ENCODE measurements at regions not wholly inside any gene's neighbourhood (a gene's known extent, or its start where the extent isn't known, plus 50 kb on each side); places are given as distances from the start of the nearest gene placed in this dataset.

DNA sequence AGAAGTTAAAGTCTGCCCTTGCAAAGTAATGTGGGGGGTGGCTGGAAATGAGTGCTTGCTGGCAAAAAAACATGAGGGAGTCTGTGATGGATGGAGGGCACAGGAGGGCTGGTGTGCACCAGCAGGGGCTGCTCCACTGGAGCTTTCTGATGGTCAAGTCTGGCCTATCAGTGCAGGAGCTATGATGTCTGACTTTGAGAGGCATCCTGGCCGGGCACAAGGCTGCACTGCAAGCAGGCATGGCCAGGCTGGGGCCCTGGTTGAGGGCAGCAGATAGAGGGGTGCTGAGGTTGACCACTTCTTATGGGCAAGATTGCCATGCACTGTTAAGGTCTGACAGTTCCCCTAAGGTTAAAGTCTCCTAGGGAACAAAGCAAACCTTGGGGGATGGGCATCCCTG lies 1140.2 kb downstream of the FAM133A start:
- CTCF ChIA-PET (ENCODE audit: partially characterized antibody) = no interaction called here
- no peak overlapping the region for H3K4ac ChIP-seq (replicated peaks; ENCODE audit: insufficient read length, low read depth, low read length)

More for the DNA sequence above, 1140.2 kb downstream of the FAM133A start:
- H3K18ac ChIP-seq (ENCODE audit: extremely low read depth, low read length) = no peak overlapping the region
- H3K4me2 ChIP-seq (ENCODE audit: insufficient read depth in 1 of 2, low read depth in 2 of 2, low read length in 2 of 2) = no peak overlapping the region
- no peaks in the 10 kb centered on the region for H4K20me1 ChIP-seq (replicated peaks in 1 of 2; ENCODE audit: control insufficient read depth in 1 of 2, insufficient read depth in 2 of 2, low read length in 2 of 2)
- no peak overlapping the region for H3K27ac ChIP-seq (ENCODE audit: low read depth, low read length)
- FAIRE-seq = no peak
- DNase-seq (ENCODE audit: low read depth in 1 of 2, low spot score in 2 of 2) = no peak
- no peak overlapping the region for H3K56ac ChIP-seq (replicated peaks; ENCODE audit: insufficient read length, low read depth, low read length)
- no peak overlapping the region for H2BK5ac ChIP-seq (ENCODE audit: low read depth, low read length)
- no peak overlapping the region for H3K23ac ChIP-seq (ENCODE audit: insufficient read length)
- H2AFZ ChIP-seq (ENCODE audit: low read length) = no peak overlapping the region
- no peak overlapping the region for H2BK20ac ChIP-seq (ENCODE audit: low read length)
- 80% methylated on average over 1 of the region's 1 CpG; no CpG with 5 or more reads in 1 of the 2 experiments for WGBS, 2 experiments (ENCODE audit: extremely low coverage in 1 of 2, insufficient coverage in 1 of 2, insufficient read length in 1 of 2, insufficient replicate concordance in 2 of 2, low coverage in 1 of 2, low lambda C conversion rate in 2 of 2, missing lambda C conversion rate in 1 of 2)
- no peaks in the 10 kb centered on the region; a peak in 1 of 4 replicates for H3K9me3 ChIP-seq (ENCODE audit: insufficient read depth in 2 of 2, low read depth in 1 of 2, low read length in 1 of 2)
- no peak overlapping the region for H3K14ac ChIP-seq (ENCODE audit: insufficient read length)
- peaks cover 2% of the 10 kb centered on the region; the same call in 1 of the 2 replicates for H3K79me1 ChIP-seq (ENCODE audit: low read depth, low read length)
- TF ChIP-seq HDAC6 (IDR thresholded peaks at IDR 0.05; ENCODE audit: low read depth, low read length) = no peak
- no peak for TF ChIP-seq KDM5A (IDR thresholded peaks at IDR 0.05; ENCODE audit: low read length)
- TF ChIP-seq, protein P1, sequence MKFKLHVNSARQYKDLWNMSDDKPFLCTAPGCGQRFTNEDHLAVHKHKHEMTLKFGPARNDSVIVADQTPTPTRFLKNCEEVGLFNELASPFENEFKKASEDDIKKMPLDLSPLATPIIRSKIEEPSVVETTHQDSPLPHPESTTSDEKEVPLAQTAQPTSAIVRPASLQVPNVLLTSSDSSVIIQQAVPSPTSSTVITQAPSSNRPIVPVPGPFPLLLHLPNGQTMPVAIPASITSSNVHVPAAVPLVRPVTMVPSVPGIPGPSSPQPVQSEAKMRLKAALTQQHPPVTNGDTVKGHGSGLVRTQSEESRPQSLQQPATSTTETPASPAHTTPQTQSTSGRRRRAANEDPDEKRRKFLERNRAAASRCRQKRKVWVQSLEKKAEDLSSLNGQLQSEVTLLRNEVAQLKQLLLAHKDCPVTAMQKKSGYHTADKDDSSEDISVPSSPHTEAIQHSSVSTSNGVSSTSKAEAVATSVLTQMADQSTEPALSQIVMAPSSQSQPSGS (IDR thresholded peaks at IDR 0.05; ENCODE audit: low read length) = no peak
- TF ChIP-seq, protein P2, sequence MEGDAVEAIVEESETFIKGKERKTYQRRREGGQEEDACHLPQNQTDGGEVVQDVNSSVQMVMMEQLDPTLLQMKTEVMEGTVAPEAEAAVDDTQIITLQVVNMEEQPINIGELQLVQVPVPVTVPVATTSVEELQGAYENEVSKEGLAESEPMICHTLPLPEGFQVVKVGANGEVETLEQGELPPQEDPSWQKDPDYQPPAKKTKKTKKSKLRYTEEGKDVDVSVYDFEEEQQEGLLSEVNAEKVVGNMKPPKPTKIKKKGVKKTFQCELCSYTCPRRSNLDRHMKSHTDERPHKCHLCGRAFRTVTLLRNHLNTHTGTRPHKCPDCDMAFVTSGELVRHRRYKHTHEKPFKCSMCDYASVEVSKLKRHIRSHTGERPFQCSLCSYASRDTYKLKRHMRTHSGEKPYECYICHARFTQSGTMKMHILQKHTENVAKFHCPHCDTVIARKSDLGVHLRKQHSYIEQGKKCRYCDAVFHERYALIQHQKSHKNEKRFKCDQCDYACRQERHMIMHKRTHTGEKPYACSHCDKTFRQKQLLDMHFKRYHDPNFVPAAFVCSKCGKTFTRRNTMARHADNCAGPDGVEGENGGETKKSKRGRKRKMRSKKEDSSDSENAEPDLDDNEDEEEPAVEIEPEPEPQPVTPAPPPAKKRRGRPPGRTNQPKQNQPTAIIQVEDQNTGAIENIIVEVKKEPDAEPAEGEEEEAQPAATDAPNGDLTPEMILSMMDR (IDR thresholded peaks at IDR 0.05; ENCODE audit: control extremely low read depth in 1 of 3, insufficient read depth in 1 of 3, low read depth in 1 of 3, low read length in 3 of 3) = no peak
- no peak overlapping the region for H4K91ac ChIP-seq (replicated peaks; ENCODE audit: insufficient read length, low read length)
- no peak overlapping the region for H2BK15ac ChIP-seq (ENCODE audit: low read length)
- no peaks in the 10 kb centered on the region for H3K23me2 ChIP-seq (ENCODE audit: low read depth, low read length)
- H2BK12ac ChIP-seq (ENCODE audit: low read depth, low read length) = no peak overlapping the region
- no peak overlapping the region for H3K4me3 ChIP-seq (ENCODE audit: extremely low read depth in 1 of 4, insufficient read depth in 2 of 4, low read depth in 3 of 4, low read length in 4 of 4)
- H3K36me3 ChIP-seq (ENCODE audit: control insufficient read depth in 2 of 4, insufficient read depth in 4 of 4, low read length in 3 of 4) = no peaks in the 10 kb centered on the region; a peak in 1 of 8 replicates
- H3K9ac ChIP-seq (replicated peaks in 1 of 4; ENCODE audit: extremely low read depth in 1 of 4, low read depth in 3 of 4, low read length in 3 of 4) = no peak overlapping the region
- no peaks in the 10 kb centered on the region for H3K27me3 ChIP-seq (replicated peaks in 1 of 4; ENCODE audit: control insufficient read depth in 3 of 4, extremely low read depth in 1 of 4, insufficient read depth in 3 of 4, low read length in 3 of 4)
- no peak overlapping the region for H4K8ac ChIP-seq (ENCODE audit: extremely low read depth, insufficient read depth, low read length)
- H4K5ac ChIP-seq (ENCODE audit: insufficient read length, low read depth, low read length) = no peak overlapping the region
- peaks cover 0 to 5% (median 0%) of the 10 kb centered on the region in 4 experiments; a peak in 2 of 7 replicates for H3K4me1 ChIP-seq (replicated peaks in 1 of 4; ENCODE audit: control insufficient read depth in 3 of 4, insufficient read depth in 4 of 4, low read length in 3 of 4)
- H2BK120ac ChIP-seq (replicated peaks; ENCODE audit: low read depth, low read length) = no peak overlapping the region
- H3K79me2 ChIP-seq (ENCODE audit: control insufficient read depth in 1 of 2, insufficient read depth in 2 of 2, low read length in 2 of 2) = peaks cover 0 to under 1% of the 10 kb centered on the region in 2 experiments; a peak in 1 of 4 replicates
- POLR2A ChIA-PET (ENCODE audit: partially characterized antibody) = no interaction called here
- no peak overlapping the region for H2AK5ac ChIP-seq (ENCODE audit: low read depth, low read length)

Data from H1 (cell line).